VCaP (cell line): ENCODE measurements at regions not wholly inside any gene's neighbourhood (a gene's known extent, or its start where the extent isn't known, plus 50 kb on each side); places are given as distances from the start of the nearest gene placed in this dataset.

ENCODE experiments used
- H3K27ac ChIP-seq: fragments of 450-650 bp; 2 replicates; pipeline ENCODE4 v1.5.1; 2017
- TF ChIP-seq, protein P1 (sequence below): fragments of 450-650 bp; conservative IDR thresholded peaks from 2 replicates; pipeline ENCODE4 v1.5.1; 2017; ENCODE audit warnings: mild to moderate bottlenecking, moderate library complexity

DNA sequence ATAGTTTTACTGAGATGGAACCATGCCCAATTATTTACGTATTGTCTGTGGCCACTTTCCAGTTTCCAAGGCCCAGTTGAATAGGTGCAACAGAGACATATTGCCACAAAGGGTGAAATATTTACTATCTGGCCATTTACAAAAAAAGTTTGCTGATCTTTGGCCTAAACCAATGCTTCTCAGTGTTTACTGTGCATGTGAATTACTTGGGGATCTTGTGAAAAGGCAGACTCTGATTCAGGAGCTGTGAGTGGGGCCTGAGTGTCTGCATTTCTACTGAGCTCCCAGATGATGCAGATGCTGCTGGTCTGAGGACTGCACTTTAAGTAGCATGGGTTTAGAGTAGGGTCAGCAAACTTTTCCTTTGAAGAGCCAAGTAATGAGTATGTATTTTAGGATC is 94.1 kb upstream of the PDE5A start:
- H3K27ac ChIP-seq, result no peak overlapping the region
- TF ChIP-seq, protein P1, sequence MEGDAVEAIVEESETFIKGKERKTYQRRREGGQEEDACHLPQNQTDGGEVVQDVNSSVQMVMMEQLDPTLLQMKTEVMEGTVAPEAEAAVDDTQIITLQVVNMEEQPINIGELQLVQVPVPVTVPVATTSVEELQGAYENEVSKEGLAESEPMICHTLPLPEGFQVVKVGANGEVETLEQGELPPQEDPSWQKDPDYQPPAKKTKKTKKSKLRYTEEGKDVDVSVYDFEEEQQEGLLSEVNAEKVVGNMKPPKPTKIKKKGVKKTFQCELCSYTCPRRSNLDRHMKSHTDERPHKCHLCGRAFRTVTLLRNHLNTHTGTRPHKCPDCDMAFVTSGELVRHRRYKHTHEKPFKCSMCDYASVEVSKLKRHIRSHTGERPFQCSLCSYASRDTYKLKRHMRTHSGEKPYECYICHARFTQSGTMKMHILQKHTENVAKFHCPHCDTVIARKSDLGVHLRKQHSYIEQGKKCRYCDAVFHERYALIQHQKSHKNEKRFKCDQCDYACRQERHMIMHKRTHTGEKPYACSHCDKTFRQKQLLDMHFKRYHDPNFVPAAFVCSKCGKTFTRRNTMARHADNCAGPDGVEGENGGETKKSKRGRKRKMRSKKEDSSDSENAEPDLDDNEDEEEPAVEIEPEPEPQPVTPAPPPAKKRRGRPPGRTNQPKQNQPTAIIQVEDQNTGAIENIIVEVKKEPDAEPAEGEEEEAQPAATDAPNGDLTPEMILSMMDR, result no peak

DNA sequence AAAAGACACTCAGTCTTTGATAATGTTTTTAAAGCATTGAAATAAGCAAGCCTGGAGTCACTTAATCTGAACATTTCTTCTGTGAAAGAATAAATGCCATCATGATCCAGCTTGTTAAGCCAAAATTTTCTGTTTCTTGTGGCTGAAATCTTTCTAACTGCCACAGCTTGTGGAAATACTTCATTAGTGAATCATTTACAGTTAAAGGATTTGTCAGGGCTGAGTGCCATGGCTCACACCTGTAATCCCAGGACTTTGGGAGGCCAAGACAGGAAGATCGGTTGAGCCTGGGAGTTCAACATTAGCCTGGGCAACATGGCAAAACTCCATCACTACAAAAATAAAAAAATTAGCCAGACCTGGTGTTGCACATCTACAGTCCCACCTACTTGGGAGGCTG is 93.3 kb upstream of the PDE5A start:
- TF ChIP-seq, protein P1, result no peak

DNA sequence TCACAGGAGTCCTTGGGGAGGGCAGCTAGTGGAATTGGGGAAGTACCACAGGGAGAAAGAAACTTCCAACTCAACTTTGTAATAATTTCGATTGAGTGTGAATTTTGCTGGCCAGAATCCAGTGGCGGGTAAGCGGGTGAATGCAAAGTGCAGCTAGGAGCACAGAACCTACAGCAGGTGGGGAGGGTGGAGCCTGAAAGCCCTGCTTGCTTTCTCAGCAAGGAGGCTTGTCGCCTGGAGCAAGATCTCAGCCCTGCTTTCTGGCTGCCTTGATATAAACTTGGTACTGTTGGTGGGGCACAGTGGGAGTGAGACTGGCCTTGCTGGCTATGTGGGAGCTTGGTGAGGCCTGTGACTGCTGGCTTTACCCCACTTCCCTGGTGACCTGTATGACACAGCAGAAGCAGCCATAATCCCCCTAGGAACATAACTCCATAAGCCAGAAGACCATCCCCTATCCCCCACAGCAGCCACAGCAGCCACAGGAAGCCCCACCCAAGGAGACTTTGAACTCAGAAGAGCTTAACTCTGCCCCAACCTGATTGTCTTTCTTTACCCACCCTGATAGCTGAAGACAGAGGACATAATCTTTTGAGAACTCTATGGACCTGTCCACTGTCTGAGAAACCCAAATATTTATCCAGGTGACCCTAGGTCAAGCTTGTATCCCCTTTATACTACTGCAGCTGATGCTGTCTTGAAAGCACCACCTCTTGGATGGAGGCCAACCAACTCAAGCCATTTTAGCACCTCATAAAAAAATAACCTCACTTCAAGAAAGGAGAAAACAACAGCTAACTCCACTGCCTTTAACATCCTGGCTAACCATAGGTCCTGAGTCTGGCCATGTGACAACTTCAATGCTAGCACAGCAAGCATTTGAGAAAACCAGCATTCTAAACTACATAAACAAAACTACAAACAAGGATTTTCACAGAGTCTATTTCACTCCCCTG is 87.2 kb upstream of the PDE5A start:
- TF ChIP-seq, protein P1, result no peak
- H3K27ac ChIP-seq, result no peak overlapping the region

More for the DNA sequence above, 93.3 kb upstream of the PDE5A start:
- no peak overlapping the region for H3K27ac ChIP-seq

DNA sequence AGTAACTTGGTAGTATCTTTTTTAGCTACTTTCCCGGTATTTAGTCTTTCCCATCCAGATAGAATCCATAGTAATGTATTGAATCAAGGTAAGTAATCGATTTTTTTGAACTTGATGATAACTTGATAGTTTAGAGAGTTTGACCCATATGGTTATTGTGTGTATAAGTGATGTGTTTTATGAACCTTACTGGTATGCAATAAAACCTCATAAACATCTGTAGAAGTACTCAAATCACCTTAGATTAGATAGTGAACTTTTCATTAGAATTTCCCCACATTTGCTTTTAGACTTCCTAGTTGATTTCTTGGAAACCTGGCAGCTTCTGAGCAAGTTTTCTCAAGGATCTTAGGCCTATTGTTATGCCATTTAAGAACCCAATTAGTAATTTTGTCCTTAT is 80.8 kb upstream of the PDE5A start:
- no peak overlapping the region for H3K27ac ChIP-seq
- TF ChIP-seq, protein P1, result no peak

DNA sequence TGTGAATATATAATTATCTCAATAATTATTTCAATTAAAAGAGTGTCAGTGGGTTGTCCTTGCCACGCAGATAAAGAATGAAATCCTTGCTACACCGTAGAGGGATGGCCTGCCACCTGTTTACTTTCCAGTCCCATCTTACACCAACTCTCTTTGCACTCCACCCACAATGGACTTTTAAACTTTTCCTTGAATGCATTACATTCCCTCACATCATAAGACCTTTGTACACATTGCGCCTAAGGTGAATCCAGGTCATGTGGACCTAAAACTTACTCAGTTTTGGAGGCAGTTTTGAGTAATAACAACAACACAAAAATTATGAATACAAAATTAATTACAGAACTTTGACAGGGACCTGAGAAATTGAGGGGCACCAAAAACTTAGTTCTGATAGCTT is 78.7 kb upstream of the PDE5A start:
- H3K27ac ChIP-seq, result no peak overlapping the region
- TF ChIP-seq, protein P1, result no peak

DNA sequence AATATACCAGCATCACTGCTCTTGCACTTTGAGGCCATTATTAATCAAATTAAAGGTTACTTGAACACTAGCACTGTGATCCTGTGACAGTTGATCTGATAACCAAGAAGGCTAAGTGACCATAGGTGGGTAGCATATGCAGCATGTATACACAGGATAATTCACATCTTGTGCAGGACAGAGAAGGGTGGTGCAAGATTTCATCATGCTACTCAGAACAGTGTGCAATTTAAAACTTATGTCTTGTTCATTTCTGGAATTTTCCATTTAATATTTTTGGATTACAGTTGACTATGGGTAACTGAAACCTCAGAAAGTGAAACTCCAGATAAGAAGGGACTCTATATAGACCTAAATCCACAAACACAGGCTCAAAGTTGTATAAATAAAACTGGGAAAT is 78.2 kb upstream of the PDE5A start:
- H3K27ac ChIP-seq, result no peak overlapping the region
- TF ChIP-seq, protein P1, result no peak

DNA sequence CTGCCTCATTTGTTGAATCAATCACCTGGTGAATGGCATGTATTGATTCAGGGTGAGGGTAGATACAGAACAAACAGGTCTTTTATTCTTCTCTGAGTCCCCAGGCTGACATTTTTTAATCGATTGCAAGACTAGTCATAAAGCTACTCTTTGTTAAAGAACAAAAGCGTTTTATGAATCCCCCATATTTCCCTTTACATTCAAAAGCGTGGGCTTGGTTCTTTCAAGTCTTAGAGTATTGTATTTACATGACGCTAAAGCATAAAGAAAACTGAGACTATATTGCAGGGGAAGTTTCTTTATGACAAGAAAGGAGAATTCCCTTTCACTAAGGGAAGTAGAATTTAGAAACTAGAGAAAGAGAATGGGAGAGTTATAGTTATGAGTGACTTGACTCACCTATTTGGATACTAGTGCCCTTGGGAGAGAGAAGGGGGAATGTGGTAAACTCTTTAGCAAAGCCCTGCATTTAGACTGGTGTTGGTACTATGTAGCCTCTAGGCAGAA is 69.3 kb upstream of the PDE5A start:
- TF ChIP-seq, protein P1, result no peak
- no peak overlapping the region for H3K27ac ChIP-seq
